Right ventricle myocardium superior (tissue), 1 donor: ENCODE measurements at regions not wholly inside any gene's neighbourhood (a gene's known extent, or its start where the extent isn't known, plus 50 kb on each side); places are given as distances from the start of the nearest gene placed in this dataset.

Source experiments
- ATAC-seq: fragments of 200-7000 bp; cut with Tn5 transposase; one replicate; pipeline ENCODE4 v1.9.1; 2020; ENCODE audit warnings: mild to moderate bottlenecking; ENCODE audit not compliant: poor library complexity
- DNase-seq: peaks from one replicate; pipeline ENCODE4 v3.0.0-alpha.2; 2020
- intact Hi-C: fragments of 100-400 bp; cut with DNase I; formaldehyde crosslinking; loops from one replicate; pipeline ENCODE4 v1.11.2; 2022
- donor health status: DM: no; HTN: yes; CAD: no; lungs with severe emphysema.

DNA sequence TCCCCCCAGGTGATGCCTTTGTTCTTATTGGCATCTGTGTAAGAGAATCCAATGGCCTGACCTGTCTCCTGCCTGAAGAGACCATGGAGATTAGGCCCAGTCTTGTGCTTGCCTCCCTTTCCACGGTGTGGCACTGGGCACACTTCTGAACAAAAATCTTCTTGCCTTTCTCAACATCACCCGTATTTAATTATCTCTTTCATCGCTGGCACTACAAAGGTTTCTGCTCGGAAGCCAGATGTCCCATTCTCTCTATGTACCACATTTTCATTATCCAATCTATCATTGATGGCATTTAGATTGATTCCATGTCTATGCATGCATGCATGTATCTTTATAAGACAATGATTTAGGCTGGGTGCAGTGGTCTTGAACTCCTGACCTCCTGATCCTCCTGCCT, 74.3 kb downstream of the SLC25A15 start:
- ATAC-seq, result no peak
- intact Hi-C loops, result no loop called here
- DNase-seq, result no peak

DNA sequence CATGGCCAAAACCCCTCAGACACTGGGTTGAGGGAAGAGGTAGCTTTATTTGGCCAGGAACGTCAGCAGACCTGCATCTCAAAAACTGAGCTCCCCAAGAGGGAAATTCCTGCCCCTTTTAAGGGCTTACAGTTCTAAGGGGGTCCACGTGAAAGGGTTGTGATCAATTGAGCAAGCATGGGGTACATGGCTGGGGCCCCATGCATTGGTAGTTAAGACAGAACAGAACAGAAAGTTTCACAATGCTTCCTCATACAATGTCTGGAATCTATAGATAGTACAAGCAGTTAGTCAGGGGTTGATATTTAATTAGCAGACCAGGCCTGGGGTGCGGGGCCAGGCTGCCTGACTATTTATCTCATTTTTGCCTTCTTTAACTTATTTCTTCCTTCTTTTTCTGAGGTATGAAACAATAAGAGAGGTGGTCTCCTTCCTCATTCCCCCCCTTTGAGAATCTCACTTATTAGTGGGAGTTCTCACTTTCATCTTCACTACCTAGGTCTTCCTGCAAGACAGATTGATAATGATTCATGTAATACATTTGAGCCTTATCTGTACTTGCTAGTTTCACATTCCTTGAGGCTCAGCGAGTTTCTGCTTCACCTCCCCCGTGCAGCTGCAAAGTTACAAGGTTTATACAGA, 84.8 kb downstream of the SLC25A15 start:
- intact Hi-C loops, result no loop called here
- DNase-seq, result no peak
- no peak for ATAC-seq

DNA sequence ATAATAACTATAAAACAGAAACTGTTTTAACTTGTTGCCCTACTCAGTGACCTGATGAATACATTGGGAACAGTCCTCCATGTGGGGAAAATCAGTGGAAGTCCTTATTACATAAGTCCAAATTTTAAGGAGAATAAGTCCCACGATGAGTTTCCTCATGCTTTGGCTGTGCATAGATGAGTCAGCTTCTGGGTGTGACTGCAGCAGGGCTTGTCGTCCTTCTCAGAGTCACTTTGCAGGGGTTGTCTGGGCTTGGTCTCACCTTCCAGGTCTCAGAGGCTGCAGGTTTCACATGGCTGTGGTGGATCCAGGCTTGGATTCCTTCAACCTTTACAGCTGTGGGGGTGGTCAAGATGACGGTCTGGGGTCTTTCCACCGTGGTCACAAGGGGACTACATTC, 85.6 kb downstream of the SLC25A15 start:
- DNase-seq, result no peak
- ATAC-seq, result no peak
- intact Hi-C loops, result no loop called here

DNA sequence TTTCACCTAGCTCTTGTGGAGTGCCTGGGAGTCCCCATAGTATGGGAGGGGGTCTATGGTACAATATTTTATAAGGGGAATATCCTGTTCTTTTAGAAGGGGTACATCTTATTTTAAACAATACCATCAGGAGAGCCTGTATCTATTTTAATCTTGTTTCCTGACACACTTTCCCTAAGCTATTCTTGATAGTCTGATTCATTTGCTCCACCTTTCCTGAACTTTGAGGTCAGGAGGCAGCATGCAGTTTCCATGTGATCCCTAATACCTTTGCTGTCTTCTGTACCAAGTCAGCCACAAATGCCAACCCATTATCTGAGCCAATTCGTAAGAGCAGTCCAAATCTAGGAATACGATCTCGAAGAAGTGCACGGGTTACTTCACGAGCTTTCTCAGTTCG, 86.2 kb downstream of the SLC25A15 start:
- ATAC-seq, result no peak
- no peak for DNase-seq
- intact Hi-C loops, result no loop called here

DNA sequence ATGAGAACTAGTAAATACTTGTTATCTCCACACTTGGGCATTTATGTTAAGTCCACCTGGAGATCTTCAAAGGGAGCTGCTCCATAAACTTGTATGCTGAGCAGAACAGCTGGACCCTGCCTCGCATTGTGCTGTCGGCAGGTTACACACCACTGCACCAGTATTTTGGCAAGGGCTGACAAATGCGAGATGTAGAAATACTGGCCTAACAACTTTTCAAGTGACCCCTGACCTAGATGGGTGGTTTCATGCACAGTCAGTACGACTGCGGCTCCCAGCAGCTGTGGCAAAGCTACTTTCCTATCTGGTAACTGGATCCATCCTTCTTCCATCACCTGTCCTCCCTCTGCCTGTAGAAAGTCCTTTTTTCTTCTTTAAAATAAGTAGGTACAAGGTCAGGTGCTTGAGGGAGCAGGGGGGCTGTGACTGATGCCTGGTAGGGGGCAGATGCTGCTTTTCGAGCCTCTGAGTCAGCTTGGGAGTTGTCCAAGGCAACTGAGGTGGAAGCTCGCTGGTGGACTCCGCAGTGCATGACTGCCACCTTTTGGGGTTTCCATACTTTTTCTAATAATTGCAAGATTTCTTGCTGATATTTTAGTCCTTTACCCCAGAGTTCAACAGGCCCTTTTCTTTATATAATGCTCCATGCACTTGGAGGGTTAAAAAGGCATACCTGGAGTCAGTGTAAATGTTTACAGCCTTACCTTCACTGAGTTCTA, 86.8 kb downstream of the SLC25A15 start:
- DNase-seq, result no peak
- no peak for ATAC-seq
- intact Hi-C loops, result no loop called here

DNA sequence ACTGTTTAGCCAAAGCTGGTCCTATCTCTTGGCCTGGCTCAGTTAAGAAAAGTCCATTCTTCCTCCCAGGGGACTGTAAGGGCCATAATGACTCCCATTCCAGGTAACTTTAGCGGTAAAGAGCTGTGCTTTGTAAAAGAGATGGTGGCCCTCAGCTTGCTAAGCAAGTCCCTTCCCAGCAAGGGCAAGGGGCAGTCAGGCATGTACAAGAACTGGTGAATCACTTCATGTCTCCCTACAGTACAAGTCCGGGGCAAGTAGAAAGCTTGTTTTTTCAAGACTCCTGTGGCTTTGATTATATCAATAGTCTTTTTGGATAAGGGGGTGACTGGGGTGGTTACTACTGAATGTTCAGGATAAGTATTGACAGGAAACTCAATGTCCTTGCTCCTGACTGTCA, 88.9 kb downstream of the SLC25A15 start:
- DNase-seq (no peak), ATAC-seq (no peak)
- intact Hi-C loops, result no loop called here

DNA sequence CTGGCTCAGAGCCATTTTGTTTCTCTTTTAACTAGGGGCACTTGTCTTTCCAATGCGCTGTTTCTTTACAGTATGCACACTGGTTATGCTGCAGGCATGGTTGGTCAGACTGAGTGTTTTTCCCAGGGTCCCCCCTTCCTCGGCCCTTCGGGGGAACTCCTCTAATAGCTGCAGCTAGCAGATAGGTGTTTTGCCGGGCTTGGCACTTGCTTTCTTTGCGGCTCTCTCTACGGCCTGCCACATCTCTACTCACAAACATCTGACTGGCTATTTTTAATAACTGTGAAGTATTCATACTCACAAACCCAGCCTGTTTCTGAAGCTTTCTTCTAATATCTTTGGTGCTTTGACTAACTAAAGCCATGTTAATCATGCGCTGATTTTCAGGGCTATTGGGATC, 89.4 kb downstream of the SLC25A15 start:
- DNase-seq, result no peak
- intact Hi-C loops, result no loop called here
- peak; percentile 61 for ATAC-seq
